ENCODE measurements at regions not wholly inside any gene's neighbourhood (a gene's known extent, or its start where the extent isn't known, plus 50 kb on each side); places are given as distances from the start of the nearest gene placed in this dataset.

- ChIA-PET POLR2A (ENCODE audit: unreplicated experiment) (no interaction called here), CTCF (no interaction called here)
- no peak overlapping the region for H2AFZ ChIP-seq
- no peaks in the 10 kb centered on the region for H3K36me3 ChIP-seq (ENCODE audit: low read depth)
- intact Hi-C loops (cut with micrococcal nuclease; ENCODE audit: unreplicated experiment) = no loop called here
- H3K27ac ChIP-seq = no peak overlapping the region
- H3K79me2 ChIP-seq (ENCODE audit: low read depth) = no peaks in the 10 kb centered on the region
- no peaks in the 10 kb centered on the region for H3F3A ChIP-seq (ENCODE audit: insufficient read depth, low read depth)
- TF ChIP-seq CTCF (conservative IDR thresholded peaks at IDR 0.05) = no peak
- no peak for TF ChIP-seq EZH2 (IDR thresholded peaks at IDR 0.05; ENCODE audit: low read depth)
- no peaks in the 10 kb centered on the region for H3K4me1 ChIP-seq (replicated peaks; ENCODE audit: insufficient read depth)
- H3K27me3 ChIP-seq (ENCODE audit: insufficient read depth, low read depth) = peaks cover 55% of the 10 kb centered on the region
- BruUV-seq (replicated peaks) = no TSS peak
- H4K20me1 ChIP-seq (ENCODE audit: insufficient read depth) = no peaks in the 10 kb centered on the region
- H3K4me3 ChIP-seq = no peak overlapping the region
- no peak for DNase-seq
- H3K4me2 ChIP-seq = no peak overlapping the region
- no peaks in the 10 kb centered on the region for H3K9me3 ChIP-seq (ENCODE audit: insufficient read depth, low read depth)
- H3K9me2 ChIP-seq (ENCODE audit: insufficient read depth) = no peaks in the 10 kb centered on the region
Observed at GRCh38 chr7:51521054-51521453, 204.4 kb upstream of the COBL start.

- TF ChIP-seq EZH2 (IDR thresholded peaks at IDR 0.05; ENCODE audit: low read depth) (no peak), CTCF (conservative IDR thresholded peaks at IDR 0.05) (no peak)
- Histone ChIP-seq H3K4me3 (no peak overlapping the region), H3K36me3 (ENCODE audit: low read depth) (no peaks in the 10 kb centered on the region), H3K79me2 (ENCODE audit: low read depth) (no peaks in the 10 kb centered on the region), H2AFZ (no peak overlapping the region), H3K27me3 (ENCODE audit: insufficient read depth, low read depth) (peaks cover 55% of the 10 kb centered on the region), H3K27ac (no peak overlapping the region), H4K20me1 (ENCODE audit: insufficient read depth) (no peaks in the 10 kb centered on the region), H3K4me2 (no peak overlapping the region), H3K9me3 (ENCODE audit: insufficient read depth, low read depth) (no peaks in the 10 kb centered on the region), H3F3A (ENCODE audit: insufficient read depth, low read depth) (no peaks in the 10 kb centered on the region), H3K9me2 (ENCODE audit: insufficient read depth) (no peaks in the 10 kb centered on the region), H3K4me1 (replicated peaks; ENCODE audit: insufficient read depth) (no peaks in the 10 kb centered on the region)
- no TSS peak for BruUV-seq (replicated peaks)
- POLR2A ChIA-PET (ENCODE audit: unreplicated experiment) = no interaction called here
- CTCF ChIA-PET = no interaction called here
- intact Hi-C loops (cut with micrococcal nuclease; ENCODE audit: unreplicated experiment) = no loop called here
- DNase-seq = no peak
Observed at GRCh38 chr7:51518646-51519045, 202.0 kb upstream of the COBL start.

- H3K9me3 ChIP-seq (ENCODE audit: insufficient read depth, low read depth) = no peaks in the 10 kb centered on the region
- no peaks in the 10 kb centered on the region for H4K20me1 ChIP-seq (ENCODE audit: insufficient read depth)
- BruUV-seq (replicated peaks) = no TSS peak
- H3F3A ChIP-seq (ENCODE audit: insufficient read depth, low read depth) = no peaks in the 10 kb centered on the region
- H3K9me2 ChIP-seq (ENCODE audit: insufficient read depth) = no peaks in the 10 kb centered on the region
- H3K27me3 ChIP-seq (ENCODE audit: insufficient read depth, low read depth) = peaks cover 54% of the 10 kb centered on the region
- no peak overlapping the region for H3K27ac ChIP-seq
- H3K4me1 ChIP-seq (replicated peaks; ENCODE audit: insufficient read depth) = no peaks in the 10 kb centered on the region
- ChIA-PET CTCF (no interaction called here), POLR2A (ENCODE audit: unreplicated experiment) (no interaction called here)
- no peak overlapping the region for H3K4me3 ChIP-seq
- no peak overlapping the region for H2AFZ ChIP-seq
- H3K36me3 ChIP-seq (ENCODE audit: low read depth) = no peaks in the 10 kb centered on the region
- H3K79me2 ChIP-seq (ENCODE audit: low read depth) = no peaks in the 10 kb centered on the region
- no peak overlapping the region for H3K4me2 ChIP-seq
- no peak for DNase-seq
- intact Hi-C loops (cut with micrococcal nuclease; ENCODE audit: unreplicated experiment) = no loop called here
- no peak for TF ChIP-seq EZH2 (IDR thresholded peaks at IDR 0.05; ENCODE audit: low read depth)
Observed at GRCh38 chr7:51517187-51517586, 200.6 kb upstream of the COBL start.

- no peak overlapping the region for H3K4me3 ChIP-seq
- H3K9me3 ChIP-seq (ENCODE audit: insufficient read depth, low read depth) = no peaks in the 10 kb centered on the region
- no peak overlapping the region for H3K27ac ChIP-seq
- H4K20me1 ChIP-seq (ENCODE audit: insufficient read depth) = no peaks in the 10 kb centered on the region
- no peaks in the 10 kb centered on the region for H3K4me1 ChIP-seq (replicated peaks; ENCODE audit: insufficient read depth)
- peaks cover 19% of the 10 kb centered on the region for H3K27me3 ChIP-seq (ENCODE audit: insufficient read depth, low read depth)
- ChIA-PET POLR2A (ENCODE audit: unreplicated experiment) (no interaction called here), CTCF (no interaction called here)
- TF ChIP-seq EZH2 (IDR thresholded peaks at IDR 0.05; ENCODE audit: low read depth) (no peak), CTCF (conservative IDR thresholded peaks at IDR 0.05) (no peak)
- H3K36me3 ChIP-seq (ENCODE audit: low read depth) = no peaks in the 10 kb centered on the region
- H2AFZ ChIP-seq = no peak overlapping the region
- intact Hi-C loops (cut with micrococcal nuclease; ENCODE audit: unreplicated experiment) = no loop called here
- no peaks in the 10 kb centered on the region for H3K79me2 ChIP-seq (ENCODE audit: low read depth)
- no peaks in the 10 kb centered on the region for H3F3A ChIP-seq (ENCODE audit: insufficient read depth, low read depth)
- DNase-seq = no peak
- no peaks in the 10 kb centered on the region; the same call in 1 of the 2 replicates for H3K9me2 ChIP-seq (ENCODE audit: insufficient read depth)
- no TSS peak for BruUV-seq (replicated peaks)
- H3K4me2 ChIP-seq = no peak overlapping the region
Observed at GRCh38 chr7:51501620-51502019, 185.0 kb upstream of the COBL start.
